B cell (primary cell): ENCODE measurements at regions not wholly inside any gene's neighbourhood (a gene's known extent, or its start where the extent isn't known, plus 50 kb on each side); places are given as distances from the start of the nearest gene placed in this dataset.

Source experiments
- EZH2 ChIP-seq: IDR thresholded peaks from 2 replicates; pipeline ENCODE4 v1.6.1; 2012; ENCODE audit warnings: borderline replicate concordance, low read depth, mild to moderate bottlenecking, moderate library complexity, low read length; ENCODE audit not compliant: insufficient read depth, poor library complexity, severe bottlenecking
- TF ChIP-seq, protein P1 (sequence below): fragments of 200-600 bp; IDR thresholded peaks from one replicate; pipeline ENCODE4 v1.8.0; 2022; ENCODE audit warnings: antibody characterized with exemption, mild to moderate bottlenecking

DNA sequence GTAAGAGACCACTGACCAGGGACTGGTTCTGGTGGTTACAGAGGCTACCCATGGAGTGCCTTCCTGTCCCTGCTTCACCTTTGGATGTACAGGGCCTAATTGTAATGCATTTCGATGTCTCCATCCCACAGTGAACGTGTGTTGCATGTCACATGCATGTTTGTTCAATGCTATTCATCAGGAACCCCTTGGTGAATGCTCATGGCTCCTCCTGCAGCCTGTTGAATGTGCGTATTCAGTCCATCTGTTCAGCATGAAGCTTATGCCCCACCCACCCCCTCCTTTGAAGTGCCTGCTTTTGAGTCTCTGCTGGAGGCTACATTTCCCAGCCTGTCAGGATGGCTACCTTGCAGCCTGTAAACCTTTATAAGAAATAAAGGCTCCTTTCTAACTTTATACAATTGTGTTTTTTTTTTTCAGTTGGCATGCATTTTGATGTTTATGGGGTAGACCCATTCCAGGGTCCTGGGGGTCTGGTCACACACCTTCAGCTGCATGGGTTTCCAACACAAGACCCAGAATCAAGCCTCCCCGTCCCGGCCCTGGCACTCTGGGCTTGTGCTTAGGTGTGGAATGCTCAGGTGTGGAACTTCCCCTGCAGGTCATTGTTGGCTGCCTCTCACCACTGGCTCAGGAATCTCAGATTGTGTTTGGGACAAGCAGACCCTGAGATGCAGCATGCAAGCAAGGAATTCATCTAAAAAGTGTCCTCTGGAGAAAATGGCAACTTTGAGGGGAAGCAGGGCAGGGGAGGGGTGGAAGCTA lies 238.8 kb upstream of the HDAC4 start:
- TF ChIP-seq, protein P1, sequence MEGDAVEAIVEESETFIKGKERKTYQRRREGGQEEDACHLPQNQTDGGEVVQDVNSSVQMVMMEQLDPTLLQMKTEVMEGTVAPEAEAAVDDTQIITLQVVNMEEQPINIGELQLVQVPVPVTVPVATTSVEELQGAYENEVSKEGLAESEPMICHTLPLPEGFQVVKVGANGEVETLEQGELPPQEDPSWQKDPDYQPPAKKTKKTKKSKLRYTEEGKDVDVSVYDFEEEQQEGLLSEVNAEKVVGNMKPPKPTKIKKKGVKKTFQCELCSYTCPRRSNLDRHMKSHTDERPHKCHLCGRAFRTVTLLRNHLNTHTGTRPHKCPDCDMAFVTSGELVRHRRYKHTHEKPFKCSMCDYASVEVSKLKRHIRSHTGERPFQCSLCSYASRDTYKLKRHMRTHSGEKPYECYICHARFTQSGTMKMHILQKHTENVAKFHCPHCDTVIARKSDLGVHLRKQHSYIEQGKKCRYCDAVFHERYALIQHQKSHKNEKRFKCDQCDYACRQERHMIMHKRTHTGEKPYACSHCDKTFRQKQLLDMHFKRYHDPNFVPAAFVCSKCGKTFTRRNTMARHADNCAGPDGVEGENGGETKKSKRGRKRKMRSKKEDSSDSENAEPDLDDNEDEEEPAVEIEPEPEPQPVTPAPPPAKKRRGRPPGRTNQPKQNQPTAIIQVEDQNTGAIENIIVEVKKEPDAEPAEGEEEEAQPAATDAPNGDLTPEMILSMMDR, result no peak
- TF ChIP-seq EZH2, result no peak
